OCI-LY1 (cell line): ENCODE measurements at regions not wholly inside any gene's neighbourhood (a gene's known extent, or its start where the extent isn't known, plus 50 kb on each side); places are given as distances from the start of the nearest gene placed in this dataset.
"Not testable (repeated sequence)": the region's sequence is repeated elsewhere in the genome, so short reads cannot be mapped to it uniquely, and the experiment has no call there.

ENCODE experiments used
- H2AFZ ChIP-seq: fragments of 200-600 bp; sonication (generic), shearing (Covaris generic); 2 replicates; pipeline ENCODE4 v1.6.0; 2014; ENCODE audit warnings: antibody characterized with exemption, mild to moderate bottlenecking, low read length
- H3F3A ChIP-seq: fragments of 200-600 bp; sonication (generic), shearing (Covaris generic); 2 replicates; pipeline ENCODE4 v1.6.0; 2014; ENCODE audit warnings: mild to moderate bottlenecking, antibody characterized with exemption, low read length, moderate library complexity; ENCODE audit not compliant: insufficient read depth
- H3K27ac ChIP-seq: fragments of 200-600 bp; sonication (generic); 2 replicates; pipeline ENCODE4 v1.5.1; 2014; ENCODE audit warnings: low read length, mixed run types, mild to moderate bottlenecking, low read depth; ENCODE audit not compliant: poor library complexity, severe bottlenecking
- H3K27me3 ChIP-seq: fragments of 200-600 bp; sonication (generic); 2 replicates; pipeline ENCODE4 v1.6.0; 2014; ENCODE audit warnings: antibody characterized with exemption, mild to moderate bottlenecking, low read length, moderate library complexity; ENCODE audit not compliant: insufficient read depth
- H3K36me3 ChIP-seq: fragments of 200-600 bp; sonication (generic); 2 replicates; pipeline ENCODE4 v1.6.1; 2014; ENCODE audit warnings: mild to moderate bottlenecking, antibody characterized with exemption, low read length, moderate library complexity, mixed read lengths; ENCODE audit not compliant: insufficient read depth
- H3K4me1 ChIP-seq: fragments of 200-600 bp; sonication (generic); 2 replicates; pipeline ENCODE4 v1.5.1; 2014; ENCODE audit warnings: mild to moderate bottlenecking, low read length, moderate library complexity; ENCODE audit not compliant: insufficient read depth, severe bottlenecking
- H3K4me2 ChIP-seq: fragments of 200-600 bp; sonication (generic), shearing (Covaris generic); 2 replicates; pipeline ENCODE4 v1.6.1; 2014; ENCODE audit warnings: low read length
- H3K4me3 ChIP-seq: fragments of 200-600 bp; sonication (generic); 2 replicates; pipeline ENCODE4 v1.5.1; 2014; ENCODE audit warnings: low read length, low read depth, mild to moderate bottlenecking, mixed read lengths; ENCODE audit not compliant: poor library complexity, severe bottlenecking
- H3K79me2 ChIP-seq: fragments of 200-600 bp; shearing (Covaris generic); 2 replicates; pipeline ENCODE4 v1.6.1; 2016; ENCODE audit warnings: mixed run types, low read length, mixed read lengths; ENCODE audit not compliant: insufficient read depth
- H3K9ac ChIP-seq: fragments of 200-600 bp; sonication (generic), shearing (Covaris generic); 2 replicates; pipeline ENCODE4 v1.6.1; 2014; ENCODE audit warnings: mild to moderate bottlenecking, low read length, mixed read lengths
- H3K9me2 ChIP-seq: fragments of 200-600 bp; sonication (generic), shearing (Covaris generic); 2 replicates; pipeline ENCODE4 v1.6.1; 2014; ENCODE audit warnings: low read depth, mild to moderate bottlenecking, low read length, mixed read lengths
- H3K9me3 ChIP-seq: fragments of 200-600 bp; shearing (Covaris generic); 2 replicates; pipeline ENCODE4 v1.6.1; 2014; ENCODE audit warnings: low read length, mixed read lengths
- H4K20me1 ChIP-seq: fragments of 200-600 bp; sonication (generic), shearing (Covaris generic); 2 replicates; pipeline ENCODE4 v1.6.0; 2016; ENCODE audit warnings: mild to moderate bottlenecking, low read length; ENCODE audit not compliant: insufficient read depth
- CTCF ChIP-seq: fragments of 200-600 bp; sonication (generic), shearing (Covaris generic); IDR thresholded peaks from 2 replicates; pipeline ENCODE4 v1.5.1; 2017; ENCODE audit warnings: mild to moderate bottlenecking, antibody characterized with exemption, low read length, moderate library complexity, mixed read lengths
- EZH2 ChIP-seq: fragments of 200-600 bp; sonication (generic), shearing (Covaris generic); IDR thresholded peaks from 2 replicates; pipeline ENCODE4 v1.8.0; 2017; ENCODE audit warnings: borderline replicate concordance, mixed run types, mild to moderate bottlenecking, antibody characterized with exemption, low read length, moderate library complexity, mixed read lengths

GRCh38 chr7:6933954-6934632 lies 108.0 kb upstream of the CCZ1B start:
- H3K36me3 ChIP-seq, H3K27me3 ChIP-seq, H3K9me2 ChIP-seq, H3K9ac ChIP-seq, H3K79me2 ChIP-seq, H3K4me3 ChIP-seq, H2AFZ ChIP-seq, H3F3A ChIP-seq, H4K20me1 ChIP-seq, H3K4me1 ChIP-seq, H3K9me3 ChIP-seq, H3K27ac ChIP-seq, H3K4me2 ChIP-seq: not testable (repeated sequence)

- no peaks in the 10 kb centered on the region for H3K4me1 ChIP-seq
- H3K27me3 ChIP-seq, result no peaks in the 10 kb centered on the region
- no peaks in the 10 kb centered on the region for H3K9me3 ChIP-seq
- no peak overlapping the region for H3K4me2 ChIP-seq
- H3K9ac ChIP-seq, result no peak overlapping the region
- no peaks in the 10 kb centered on the region for H3K9me2 ChIP-seq
- H2AFZ ChIP-seq, result no peak overlapping the region
- no peaks in the 10 kb centered on the region for H3K36me3 ChIP-seq
- TF ChIP-seq EZH2 (no peak), CTCF (no peak)
- no peak overlapping the region for H3K4me3 ChIP-seq
- no peaks in the 10 kb centered on the region for H3K79me2 ChIP-seq
- no peak overlapping the region for H3K27ac ChIP-seq
- no peaks in the 10 kb centered on the region for H4K20me1 ChIP-seq
- no peaks in the 10 kb centered on the region for H3F3A ChIP-seq
Measured at GRCh38 chr7:6934981-6935380, 108.9 kb upstream of the CCZ1B start.

- H4K20me1 ChIP-seq, H3K4me2 ChIP-seq, H3K27ac ChIP-seq, H3K79me2 ChIP-seq, H3K4me1 ChIP-seq, H3K36me3 ChIP-seq, H3K9me3 ChIP-seq, H3K9ac ChIP-seq, H2AFZ ChIP-seq, H3K27me3 ChIP-seq, H3K9me2 ChIP-seq, H3K4me3 ChIP-seq, H3F3A ChIP-seq: not testable (repeated sequence)
Measured at GRCh38 chr7:6936626-6937025, 110.6 kb upstream of the CCZ1B start.

- H4K20me1 ChIP-seq, H3K27me3 ChIP-seq, H3K27ac ChIP-seq, H3K36me3 ChIP-seq, H3K9me3 ChIP-seq, H3K79me2 ChIP-seq, H3K4me1 ChIP-seq, H3F3A ChIP-seq, H3K4me3 ChIP-seq, H2AFZ ChIP-seq, H3K9me2 ChIP-seq, H3K9ac ChIP-seq, H3K4me2 ChIP-seq: not testable (repeated sequence)
Measured at GRCh38 chr7:6937746-6938145, 111.7 kb upstream of the CCZ1B start.

- not testable (repeated sequence) for H3K9me3 ChIP-seq, H3K36me3 ChIP-seq, H3K4me3 ChIP-seq, H3F3A ChIP-seq, H3K27ac ChIP-seq, H3K27me3 ChIP-seq, H2AFZ ChIP-seq, H3K4me2 ChIP-seq, H3K4me1 ChIP-seq, H4K20me1 ChIP-seq, H3K79me2 ChIP-seq, H3K9ac ChIP-seq, H3K9me2 ChIP-seq
- peak; percentile 44 for TF ChIP-seq CTCF
Measured at GRCh38 chr7:6938284-6938683, 112.2 kb upstream of the CCZ1B start.

GRCh38 chr7:6939126-6939525 lies 113.1 kb upstream of the CCZ1B start:
- H4K20me1 ChIP-seq, H3K9me2 ChIP-seq, H3K27me3 ChIP-seq, H3K27ac ChIP-seq, H3K4me3 ChIP-seq, H3K79me2 ChIP-seq, H3F3A ChIP-seq, H3K4me1 ChIP-seq, H3K9me3 ChIP-seq, H3K36me3 ChIP-seq, H2AFZ ChIP-seq, H3K9ac ChIP-seq, H3K4me2 ChIP-seq: not testable (repeated sequence)
